Neural cell (in vitro differentiated cells): ENCODE measurements at regions not wholly inside any gene's neighbourhood (a gene's known extent, or its start where the extent isn't known, plus 50 kb on each side); places are given as distances from the start of the nearest gene placed in this dataset.

Source experiments
- H2AFZ ChIP-seq: fragments of 200-600, 300-800 bp; sonication (generic), shearing (Covaris generic); 2 replicates; pipeline ENCODE4 v1.6.0; 2014; ENCODE audit warnings: low read depth, mild to moderate bottlenecking, antibody characterized with exemption, low read length, moderate library complexity
- H3F3A ChIP-seq: fragments of 200-600 bp; shearing (Covaris generic); 2 replicates; pipeline ENCODE4 v1.6.1; 2016; ENCODE audit warnings: mild to moderate bottlenecking, moderate library complexity, mixed read lengths, antibody characterized with exemption, low read length; ENCODE audit not compliant: insufficient read depth, poor library complexity, severe bottlenecking
- H3K27ac ChIP-seq: fragments of 200-600, 300-800 bp; sonication (generic), shearing (Covaris generic); 2 replicates; pipeline ENCODE4 v1.5.1; 2014; ENCODE audit warnings: mild to moderate bottlenecking, low read length, moderate library complexity
- H3K27me3 ChIP-seq: fragments of 300-800, 200-600 bp; sonication (generic), shearing (Covaris generic); 2 replicates; pipeline ENCODE4 v1.6.0; 2014; ENCODE audit warnings: mild to moderate bottlenecking, low read depth, low read length, moderate library complexity; ENCODE audit not compliant: insufficient read depth
- H3K36me3 ChIP-seq: fragments of 300-800, 200-600 bp; sonication (generic), shearing (Covaris generic); 2 replicates; pipeline ENCODE4 v1.5.1; 2014; ENCODE audit warnings: mild to moderate bottlenecking, antibody characterized with exemption, low read length, moderate library complexity; ENCODE audit not compliant: insufficient read depth
- H3K4me2 ChIP-seq: fragments of 300-800, 200-600 bp; sonication (generic), shearing (Covaris generic); 2 replicates; pipeline ENCODE4 v1.6.0; 2014; ENCODE audit warnings: mild to moderate bottlenecking, low read length
- H3K4me3 ChIP-seq: fragments of 300-800, 200-600 bp; sonication (generic), shearing (Covaris generic); 2 replicates; pipeline ENCODE4 v1.5.1; 2014; ENCODE audit warnings: mild to moderate bottlenecking, low read length, moderate library complexity
- H3K79me2 ChIP-seq: fragments of 200-600 bp; shearing (Covaris generic); replicated peaks from 2 replicates; pipeline ENCODE4 v1.6.0; 2014; ENCODE audit warnings: mild to moderate bottlenecking, low read length, moderate library complexity; ENCODE audit not compliant: insufficient read depth
- H3K9ac ChIP-seq: fragments of 300-800, 200-600 bp; sonication (generic), shearing (Covaris generic); 2 replicates; pipeline ENCODE4 v1.6.1; 2016; ENCODE audit warnings: mild to moderate bottlenecking, low read length, mixed read lengths
- H3K9me2 ChIP-seq: fragments of 200-600 bp; shearing (Covaris generic); 2 replicates; pipeline ENCODE4 v1.6.1; 2016; ENCODE audit warnings: mild to moderate bottlenecking, low read length, mixed read lengths; ENCODE audit not compliant: insufficient read depth
- H3K9me3 ChIP-seq: fragments of 200-600, 300-800 bp; sonication (generic), shearing (Covaris generic); 2 replicates; pipeline ENCODE4 v1.6.1; 2016; ENCODE audit warnings: mild to moderate bottlenecking, mixed run types, low read length, moderate library complexity, mixed read lengths
- H4K20me1 ChIP-seq: fragments of 200-600 bp; shearing (Covaris generic); 2 replicates; pipeline ENCODE4 v1.6.1; 2016; ENCODE audit warnings: mild to moderate bottlenecking, mixed run types; ENCODE audit not compliant: insufficient read depth
- CTCF ChIP-seq: fragments of 450-650 bp; IDR thresholded peaks from 2 replicates; pipeline ENCODE4 v1.5.1; 2014; ENCODE audit warnings: antibody characterized with exemption, mild to moderate bottlenecking, moderate library complexity; ENCODE audit not compliant: poor library complexity, severe bottlenecking
- EP300 ChIP-seq: fragments of 450-650 bp; conservative IDR thresholded peaks from 2 replicates; pipeline ENCODE4 v1.6.1; 2014; ENCODE audit warnings: antibody characterized with exemption, mild to moderate bottlenecking, moderate library complexity; ENCODE audit not compliant: poor library complexity, severe bottlenecking
- EZH2 ChIP-seq: fragments of 200-600, 300-800 bp; shearing (Covaris generic), sonication (generic); IDR thresholded peaks from 2 replicates; pipeline ENCODE4 v1.6.1; 2014; ENCODE audit warnings: antibody characterized with exemption, low read length, borderline replicate concordance, mild to moderate bottlenecking; ENCODE audit not compliant: insufficient read depth, poor library complexity, severe bottlenecking
- MXI1 ChIP-seq: fragments of 450-650 bp; conservative IDR thresholded peaks from 2 replicates; pipeline ENCODE4 v1.6.1; 2014; ENCODE audit warnings: antibody characterized with exemption, mild to moderate bottlenecking; ENCODE audit not compliant: poor library complexity, severe bottlenecking
- POLR2AphosphoS5 ChIP-seq: IDR thresholded peaks from 2 replicates; pipeline ENCODE4 v1.6.1; 2012
- RAD21 ChIP-seq: fragments of 450-650 bp; conservative IDR thresholded peaks from 2 replicates; pipeline ENCODE4 v1.6.1; 2014; ENCODE audit warnings: antibody characterized with exemption, mild to moderate bottlenecking, moderate library complexity
- REST ChIP-seq: IDR thresholded peaks from 2 replicates; pipeline ENCODE4 v1.6.1; 2012; ENCODE audit warnings: borderline replicate concordance
- TAF1 ChIP-seq: IDR thresholded peaks from 2 replicates; pipeline ENCODE4 v1.6.1; 2012; ENCODE audit warnings: low read depth

- H3K4me3 ChIP-seq = no peak overlapping the region
- no peak overlapping the region for H3K4me2 ChIP-seq
- no peak overlapping the region for H3K27ac ChIP-seq
These were observed 134.9 kb upstream of the ZNF438 start for GRCh38 chr10:31166606-31167005.

GRCh38 chr10:31170636-31171035, 139.0 kb upstream of the ZNF438 start:
- Histone ChIP-seq H3K79me2 (no peaks in the 10 kb centered on the region), H3K36me3 (no peaks in the 10 kb centered on the region), H3K27me3 (no peaks in the 10 kb centered on the region), H3K9me3 (no peaks in the 10 kb centered on the region), H3K9ac (no peak overlapping the region), H3K9me2 (no peaks in the 10 kb centered on the region), H3K4me3 (no peak overlapping the region), H4K20me1 (no peaks in the 10 kb centered on the region), H3K27ac (no peak overlapping the region), H3F3A (no peaks in the 10 kb centered on the region), H2AFZ (no peak overlapping the region), H3K4me2 (no peak overlapping the region)
- TF ChIP-seq EP300 (no peak), TAF1 (no peak), CTCF (no peak)

More at GRCh38 chr10:31166606-31167005, 134.9 kb upstream of the ZNF438 start:
- Histone ChIP-seq H4K20me1 (no peaks in the 10 kb centered on the region), H3K79me2 (no peaks in the 10 kb centered on the region), H3K36me3 (no peaks in the 10 kb centered on the region), H3K9ac (no peak overlapping the region), H3K27me3 (no peaks in the 10 kb centered on the region), H3F3A (no peaks in the 10 kb centered on the region), H3K9me2 (no peaks in the 10 kb centered on the region), H2AFZ (no peak overlapping the region), H3K9me3 (no peaks in the 10 kb centered on the region)
- no peak for TF ChIP-seq REST
- TF ChIP-seq MXI1 = no peak
- no peak for TF ChIP-seq POLR2AphosphoS5
- TF ChIP-seq EP300 = no peak
- no peak for TF ChIP-seq CTCF
- no peak for TF ChIP-seq EZH2
- TF ChIP-seq TAF1 = no peak
- TF ChIP-seq RAD21 = no peak
